ENCODE measurements at regions not wholly inside any gene's neighbourhood (a gene's known extent, or its start where the extent isn't known, plus 50 kb on each side); places are given as distances from the start of the nearest gene placed in this dataset.

GRCh38 chr2:167592441-167592840, 655.0 kb downstream of the STK39 start:
- no peak for TF ChIP-seq EZH2 (IDR thresholded peaks at IDR 0.05; ENCODE audit: insufficient read depth, poor library complexity, severe bottlenecking)
- no peak for TF ChIP-seq EZH2phosphoT487 (IDR thresholded peaks at IDR 0.05; ENCODE audit: insufficient read depth, low read depth)
- H3K4me2 ChIP-seq (ENCODE audit: unreplicated experiment) = no peak overlapping the region
- no peak for DNase-seq
- H3K9ac ChIP-seq = no peak overlapping the region
- no peak overlapping the region for H2AFZ ChIP-seq
- no peaks in the 10 kb centered on the region for H3K4me1 ChIP-seq (ENCODE audit: insufficient read depth)
- H3K9me3 ChIP-seq (ENCODE audit: low read depth) = no peaks in the 10 kb centered on the region
- no peaks in the 10 kb centered on the region for H3K27me3 ChIP-seq (replicated peaks; ENCODE audit: insufficient read depth)
- in situ Hi-C loops (cut with MboI) = no loop called here
- no peak overlapping the region for H3K4me3 ChIP-seq
- H3K9me2 ChIP-seq (ENCODE audit: insufficient read depth) = no peaks in the 10 kb centered on the region
- H3K36me3 ChIP-seq (ENCODE audit: low read depth) = no peaks in the 10 kb centered on the region
- no peaks in the 10 kb centered on the region for H3K79me2 ChIP-seq (ENCODE audit: insufficient read depth)
- no peak overlapping the region for H3K27ac ChIP-seq
- H3F3A ChIP-seq (ENCODE audit: insufficient read depth) = no peaks in the 10 kb centered on the region
- no peaks in the 10 kb centered on the region for H4K20me1 ChIP-seq (ENCODE audit: insufficient read depth)

GRCh38 chr2:167582619-167583018, 664.8 kb downstream of the STK39 start:
- Histone ChIP-seq H3K27ac (no peak overlapping the region), H3K9ac (no peak overlapping the region), H3K79me2 (ENCODE audit: insufficient read depth) (no peaks in the 10 kb centered on the region), H2AFZ (no peak overlapping the region), H3K9me3 (ENCODE audit: low read depth) (no peaks in the 10 kb centered on the region), H3K4me1 (ENCODE audit: insufficient read depth) (no peaks in the 10 kb centered on the region), H3K4me2 (ENCODE audit: unreplicated experiment) (no peak overlapping the region), H3F3A (ENCODE audit: insufficient read depth) (no peaks in the 10 kb centered on the region), H4K20me1 (ENCODE audit: insufficient read depth) (no peaks in the 10 kb centered on the region), H3K9me2 (ENCODE audit: insufficient read depth) (no peaks in the 10 kb centered on the region), H3K27me3 (replicated peaks; ENCODE audit: insufficient read depth) (no peaks in the 10 kb centered on the region), H3K36me3 (ENCODE audit: low read depth) (no peaks in the 10 kb centered on the region), H3K4me3 (no peak overlapping the region)
- 72 to 77% methylated on average over 5 of the region's 5 CpGs for WGBS, 2 experiments (ENCODE audit: low coverage in 1 of 2, low lambda C conversion rate in 2 of 2, missing lambda C conversion rate in 2 of 2)
- in situ Hi-C loops (cut with MboI) = no loop called here
- no peak for TF ChIP-seq EZH2 (IDR thresholded peaks at IDR 0.05; ENCODE audit: insufficient read depth, poor library complexity, severe bottlenecking)
- TF ChIP-seq EZH2phosphoT487 (IDR thresholded peaks at IDR 0.05; ENCODE audit: insufficient read depth, low read depth) = no peak
- no peak for DNase-seq

- Histone ChIP-seq H4K20me1 (ENCODE audit: insufficient read depth) (no peaks in the 10 kb centered on the region), H2AFZ (no peak overlapping the region), H3F3A (ENCODE audit: insufficient read depth) (no peaks in the 10 kb centered on the region), H3K9me3 (ENCODE audit: low read depth) (no peaks in the 10 kb centered on the region), H3K27ac (no peak overlapping the region), H3K9ac (no peak overlapping the region), H3K27me3 (replicated peaks; ENCODE audit: insufficient read depth) (no peaks in the 10 kb centered on the region), H3K36me3 (ENCODE audit: low read depth) (no peaks in the 10 kb centered on the region), H3K9me2 (ENCODE audit: insufficient read depth) (no peaks in the 10 kb centered on the region), H3K79me2 (ENCODE audit: insufficient read depth) (no peaks in the 10 kb centered on the region), H3K4me2 (ENCODE audit: unreplicated experiment) (peak overlapping the region; percentile 53), H3K4me1 (ENCODE audit: insufficient read depth) (no peaks in the 10 kb centered on the region), H3K4me3 (no peak overlapping the region)
- in situ Hi-C loops (cut with MboI) = no loop called here
- peak; percentile 48 for DNase-seq
- WGBS, 2 experiments (ENCODE audit: low coverage in 1 of 2, low lambda C conversion rate in 2 of 2, missing lambda C conversion rate in 2 of 2) = 1 to 2% methylated on average over 6 of the region's 6 CpGs
- TF ChIP-seq EZH2 (IDR thresholded peaks at IDR 0.05; ENCODE audit: insufficient read depth, poor library complexity, severe bottlenecking) (no peak), EZH2phosphoT487 (IDR thresholded peaks at IDR 0.05; ENCODE audit: insufficient read depth, low read depth) (no peak)
Observed at GRCh38 chr2:167581961-167582574, 665.3 kb downstream of the STK39 start.

GRCh38 chr2:167579826-167580225, 667.6 kb downstream of the STK39 start:
- Histone ChIP-seq H4K20me1 (ENCODE audit: insufficient read depth) (no peaks in the 10 kb centered on the region), H3K4me2 (ENCODE audit: unreplicated experiment) (no peak overlapping the region), H3K9ac (no peak overlapping the region), H3K9me2 (ENCODE audit: insufficient read depth) (no peaks in the 10 kb centered on the region; the same call in 1 of the 2 replicates), H2AFZ (no peak overlapping the region), H3K79me2 (ENCODE audit: insufficient read depth) (no peaks in the 10 kb centered on the region), H3K27ac (no peak overlapping the region), H3K36me3 (ENCODE audit: low read depth) (no peaks in the 10 kb centered on the region), H3K4me3 (no peak overlapping the region), H3K4me1 (ENCODE audit: insufficient read depth) (no peaks in the 10 kb centered on the region), H3K27me3 (replicated peaks; ENCODE audit: insufficient read depth) (no peaks in the 10 kb centered on the region), H3K9me3 (ENCODE audit: low read depth) (no peaks in the 10 kb centered on the region), H3F3A (ENCODE audit: insufficient read depth) (no peaks in the 10 kb centered on the region)
- in situ Hi-C loops (cut with MboI) = no loop called here
- DNase-seq = no peak
- TF ChIP-seq EZH2 (IDR thresholded peaks at IDR 0.05; ENCODE audit: insufficient read depth, poor library complexity, severe bottlenecking) (no peak), EZH2phosphoT487 (IDR thresholded peaks at IDR 0.05; ENCODE audit: insufficient read depth, low read depth) (no peak)
- WGBS, 2 experiments (ENCODE audit: low coverage in 1 of 2, low lambda C conversion rate in 2 of 2, missing lambda C conversion rate in 2 of 2) = 0 to 4% methylated on average over 2 of the region's 2 CpGs

GRCh38 chr2:167575276-167575675, 672.1 kb downstream of the STK39 start:
- H3K27me3 ChIP-seq (replicated peaks; ENCODE audit: insufficient read depth) = no peaks in the 10 kb centered on the region
- H3F3A ChIP-seq (ENCODE audit: insufficient read depth) = no peaks in the 10 kb centered on the region
- H3K9ac ChIP-seq = no peak overlapping the region
- H3K79me2 ChIP-seq (ENCODE audit: insufficient read depth) = no peaks in the 10 kb centered on the region
- H3K4me2 ChIP-seq (ENCODE audit: unreplicated experiment) = no peak overlapping the region
- no peaks in the 10 kb centered on the region for H3K4me1 ChIP-seq (ENCODE audit: insufficient read depth)
- in situ Hi-C loops (cut with MboI) = no loop called here
- DNase-seq = no peak
- no peaks in the 10 kb centered on the region for H3K36me3 ChIP-seq (ENCODE audit: low read depth)
- H3K9me3 ChIP-seq (ENCODE audit: low read depth) = no peaks in the 10 kb centered on the region
- H3K4me3 ChIP-seq = no peak overlapping the region
- no peak for TF ChIP-seq EZH2 (IDR thresholded peaks at IDR 0.05; ENCODE audit: insufficient read depth, poor library complexity, severe bottlenecking)
- TF ChIP-seq EZH2phosphoT487 (IDR thresholded peaks at IDR 0.05; ENCODE audit: insufficient read depth, low read depth) = no peak
- no peak overlapping the region for H2AFZ ChIP-seq
- no peaks in the 10 kb centered on the region; the same call in 1 of the 2 replicates for H3K9me2 ChIP-seq (ENCODE audit: insufficient read depth)
- no peak overlapping the region for H3K27ac ChIP-seq
- H4K20me1 ChIP-seq (ENCODE audit: insufficient read depth) = no peaks in the 10 kb centered on the region

All from GM23248 (cell line).